Stimulated activated CD4-positive, alpha-beta T cell treated with anti-CD3 and anti-CD28 coated beads, Interleukin-1b, Interleukin-23, amount 100 ng/mL, for 24 hours (primary cell): ENCODE measurements at regions not wholly inside any gene's neighbourhood (a gene's known extent, or its start where the extent isn't known, plus 50 kb on each side); places are given as distances from the start of the nearest gene placed in this dataset.

ENCODE experiments used
- DNase-seq, 4 experiments: peaks; one replicate each; pipeline ENCODE4 v3.0.0-alpha.2; 2020; ENCODE audit warnings: low read depth in 4 of 4, low spot score in 1 of 4

DNA sequence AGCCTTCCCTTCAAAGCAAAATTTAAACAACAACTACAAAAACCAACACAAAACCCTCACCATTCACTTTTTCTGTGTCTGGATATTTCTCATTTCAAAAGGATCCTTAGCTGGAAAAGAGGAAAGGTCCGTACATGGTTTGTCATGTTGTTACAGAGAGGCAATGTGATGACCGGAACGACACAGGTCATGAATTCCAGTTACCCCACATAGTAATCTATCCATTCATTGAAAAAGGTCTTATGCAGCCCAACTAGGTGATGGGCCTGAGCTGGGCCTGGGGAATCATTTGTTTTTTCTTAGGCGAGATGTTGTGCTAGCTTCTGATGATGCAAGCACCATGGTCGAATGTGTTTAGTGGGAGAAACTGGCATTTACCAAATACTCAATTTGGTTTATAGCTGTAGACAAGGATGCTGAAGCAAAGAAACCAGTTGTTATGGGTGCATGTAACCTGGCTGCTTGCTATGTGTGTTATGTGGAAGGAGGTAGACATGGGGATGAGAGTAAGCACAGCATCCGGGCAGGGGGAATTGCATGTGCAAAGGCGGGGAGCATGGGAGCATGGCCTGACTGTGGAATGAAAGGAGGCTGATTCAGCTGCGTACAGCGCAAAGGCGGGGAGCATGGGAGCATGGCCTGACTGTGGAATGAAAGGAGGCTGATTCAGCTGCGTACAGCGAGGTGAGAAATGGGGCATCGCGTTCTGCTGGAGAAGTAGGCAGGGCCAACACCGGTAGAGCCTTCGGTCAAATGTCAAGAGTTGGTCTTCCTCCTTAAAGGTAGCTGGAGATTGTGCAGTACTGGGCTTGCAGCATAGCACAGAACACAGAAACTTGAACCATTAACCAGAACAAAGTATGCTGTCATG is 269.7 kb upstream of the MAF start:
- DNase-seq = no peak

DNA sequence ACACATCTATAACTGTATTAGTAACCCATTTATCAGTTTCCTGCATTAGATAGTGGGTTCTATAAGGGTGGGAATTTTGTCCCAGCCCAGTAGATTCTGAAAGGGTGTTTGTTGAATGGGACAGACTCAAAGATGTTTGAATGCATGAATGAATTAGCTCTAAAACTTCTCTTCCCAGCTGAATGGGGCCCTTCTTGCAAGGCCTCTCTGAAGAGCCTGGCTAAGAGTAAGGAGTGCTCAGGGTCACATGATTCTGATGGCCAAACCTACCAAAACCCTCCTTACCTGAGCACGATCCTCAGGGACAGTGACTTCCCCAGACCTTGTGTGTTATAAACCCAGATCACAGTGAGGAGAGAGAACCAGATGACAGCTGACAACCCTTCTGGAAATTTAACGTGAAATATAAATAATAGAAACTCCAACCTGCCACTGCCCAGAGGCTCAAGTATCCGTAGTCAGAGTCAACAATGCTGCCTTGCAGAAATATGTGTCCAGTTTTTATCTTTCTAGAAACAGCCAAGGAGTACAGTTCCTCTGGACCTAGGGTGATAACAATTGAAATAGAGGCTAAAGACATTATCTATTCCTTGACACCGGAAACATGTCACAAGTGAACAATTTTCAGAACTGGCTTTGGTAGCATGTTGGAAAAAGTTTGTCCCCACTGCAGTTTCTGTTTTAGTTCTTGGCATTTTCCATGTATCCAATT is 268.9 kb upstream of the MAF start:
- no peak for DNase-seq

DNA sequence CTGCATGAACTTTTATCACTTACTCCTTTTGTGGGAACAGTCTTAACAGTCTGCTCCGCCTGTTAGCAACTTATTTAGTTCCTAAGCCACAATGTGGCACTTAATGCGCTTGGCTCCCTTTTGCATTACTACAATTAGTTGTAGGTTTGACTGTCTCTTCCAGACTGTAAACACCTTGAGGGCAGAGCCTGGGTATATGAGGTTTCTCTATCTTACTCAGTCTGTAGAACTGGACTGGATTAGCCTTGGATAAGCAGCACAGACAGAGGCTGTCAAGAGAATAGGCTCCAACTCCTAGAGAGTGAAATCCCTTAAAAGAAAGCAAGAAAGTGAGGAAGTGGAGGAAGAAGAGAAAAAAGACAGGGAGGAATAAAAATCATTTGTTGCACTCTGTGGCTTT is 268.3 kb upstream of the MAF start:
- no peak for DNase-seq

DNA sequence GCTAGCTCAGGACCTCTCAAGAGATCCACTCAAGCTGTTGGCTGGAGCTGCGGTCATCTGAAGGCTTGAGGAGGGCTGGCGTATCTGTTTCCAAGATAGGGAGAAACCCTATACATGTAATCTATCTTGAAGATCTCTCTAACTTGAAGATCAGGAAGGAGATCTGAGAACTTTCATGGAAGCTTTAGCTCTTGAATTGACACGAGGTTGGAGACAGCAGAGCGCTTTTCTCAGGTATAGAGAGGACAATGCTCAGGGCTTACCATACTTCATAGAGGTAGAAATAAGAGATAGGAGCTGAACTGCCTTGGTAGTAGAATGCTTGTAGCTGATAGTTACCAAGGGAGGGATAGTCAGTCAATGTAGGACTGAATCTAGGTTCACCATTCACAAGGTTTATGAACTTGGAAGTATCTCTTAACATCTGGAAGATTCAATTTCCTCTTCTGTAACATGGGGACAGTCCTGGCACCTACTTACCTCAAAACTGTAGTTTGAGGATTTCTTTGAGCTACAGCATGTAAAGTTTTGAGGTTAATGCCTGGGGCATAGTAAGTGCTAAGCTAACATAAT is 267.0 kb upstream of the MAF start:
- DNase-seq = no peak

DNA sequence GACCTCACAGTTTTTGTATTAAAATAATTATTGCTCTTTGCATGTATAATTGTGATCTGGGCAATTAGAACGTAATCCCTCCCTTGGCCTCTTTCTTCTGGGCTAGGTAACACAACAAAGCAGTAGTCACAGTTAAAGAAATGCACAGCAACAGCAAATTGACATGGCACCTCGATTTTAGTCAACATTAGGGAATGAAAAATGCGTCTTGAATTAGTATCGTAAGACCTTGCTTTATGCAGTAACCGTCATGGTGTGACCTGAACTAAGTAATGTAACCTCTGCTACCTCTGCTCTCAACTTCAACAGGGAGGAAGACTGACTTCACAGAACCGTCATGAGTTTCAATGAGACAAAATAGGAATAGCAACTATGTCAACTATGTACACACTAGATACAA is 265.4 kb upstream of the MAF start:
- DNase-seq = no peak

DNA sequence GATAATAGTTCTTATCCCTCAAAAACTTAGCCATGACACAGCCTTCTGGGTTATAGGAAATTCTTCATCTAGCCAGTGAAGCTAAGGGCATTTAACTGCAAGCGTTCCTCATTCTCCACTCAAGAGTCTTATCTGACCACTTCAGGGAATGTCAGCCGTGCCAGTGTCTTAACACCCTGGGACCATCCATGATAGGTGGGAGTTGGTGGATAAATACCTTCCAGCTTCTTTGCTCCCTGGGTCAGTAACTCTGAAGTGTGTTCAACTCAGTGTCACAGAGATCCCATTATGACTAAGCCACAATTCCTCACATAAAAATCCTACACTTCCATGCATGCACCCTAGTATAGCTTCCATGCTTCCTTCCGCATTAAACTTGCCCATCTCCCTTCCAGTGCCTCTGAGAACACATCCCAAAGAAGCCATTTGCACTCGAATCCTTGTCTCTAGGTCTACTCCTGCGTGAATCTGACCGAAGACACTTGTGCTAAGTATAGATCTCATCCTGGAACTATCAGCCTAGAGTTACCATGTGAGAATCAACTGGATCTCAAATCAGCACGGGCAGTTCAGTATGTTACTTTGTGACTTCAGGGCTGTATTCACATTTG is 264.3 kb upstream of the MAF start:
- no peak for DNase-seq

DNA sequence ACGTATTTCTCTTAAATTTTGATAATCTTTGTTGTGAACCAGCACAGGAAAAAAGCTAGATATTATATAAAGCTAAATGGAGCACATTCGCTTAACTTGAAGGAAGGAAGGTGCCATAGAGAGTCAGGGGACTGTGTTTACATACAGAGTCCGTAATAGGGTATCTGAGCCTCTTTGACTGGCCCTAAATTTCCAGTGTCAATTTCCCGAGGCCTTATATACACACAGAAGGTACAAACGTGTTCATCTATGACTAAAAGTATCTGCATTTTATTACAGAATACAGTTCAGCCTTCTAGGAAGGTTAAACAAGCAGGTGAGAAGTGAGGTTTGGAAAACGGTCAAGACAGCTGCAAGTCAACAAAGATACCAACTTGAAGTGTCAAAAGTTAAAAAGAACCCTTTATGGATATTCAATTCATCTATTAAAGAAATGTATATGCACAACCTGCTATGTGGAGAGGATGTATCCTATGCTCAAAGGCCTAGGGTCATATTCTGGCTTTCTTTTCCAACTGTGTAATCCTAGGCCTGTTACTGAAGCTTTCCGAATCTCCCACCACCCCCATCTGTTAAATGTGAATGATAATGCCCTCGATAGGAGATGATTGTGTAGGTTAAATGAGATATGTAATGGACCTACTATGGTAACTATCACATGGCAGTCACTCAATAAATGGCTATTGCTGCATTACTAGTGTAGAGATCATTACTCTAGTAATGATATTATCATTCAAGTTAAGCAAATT is 263.7 kb upstream of the MAF start:
- DNase-seq = no peak

DNA sequence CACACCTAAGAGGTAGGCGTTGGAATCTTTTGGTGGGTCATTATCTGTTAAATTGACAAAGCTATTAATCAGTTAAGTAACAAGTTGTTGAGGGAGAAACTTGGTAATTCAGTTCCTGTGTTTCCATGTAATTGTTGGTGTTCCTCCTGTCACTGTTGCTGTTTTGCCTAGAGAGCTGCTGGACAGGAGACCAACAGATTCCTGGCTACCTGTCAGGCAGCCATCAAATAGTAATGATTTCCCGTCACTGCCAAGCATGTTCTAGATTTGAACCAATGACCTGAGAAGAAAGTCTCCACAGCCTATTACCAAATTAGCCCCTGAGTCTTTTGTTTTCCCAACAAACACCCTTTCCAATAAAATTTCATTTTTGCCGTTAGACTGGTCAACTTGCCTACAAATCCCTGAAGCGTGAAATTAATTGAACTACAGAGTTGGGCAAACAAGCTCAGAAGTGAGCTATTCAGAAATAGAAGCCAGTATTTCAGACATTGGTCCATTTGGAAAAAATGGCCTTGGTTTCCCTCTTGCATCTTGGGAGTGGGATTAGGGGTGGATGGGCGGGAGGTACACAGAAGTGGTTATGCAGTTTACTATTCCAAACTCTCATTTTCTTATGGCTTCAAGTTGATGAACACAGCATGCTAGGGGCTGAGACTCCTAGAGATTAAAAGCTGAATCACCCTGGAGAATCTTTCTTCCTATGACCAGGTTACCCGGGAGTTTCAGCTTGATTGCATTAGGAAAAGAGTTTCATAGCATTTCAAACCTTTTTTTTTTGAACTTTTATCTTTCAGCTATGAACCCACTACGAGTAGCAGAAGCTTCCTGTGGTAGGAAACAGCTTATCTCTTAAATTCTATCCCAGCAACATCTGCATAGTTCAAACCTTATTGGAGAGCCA is 262.8 kb upstream of the MAF start:
- DNase-seq = no peak

DNA sequence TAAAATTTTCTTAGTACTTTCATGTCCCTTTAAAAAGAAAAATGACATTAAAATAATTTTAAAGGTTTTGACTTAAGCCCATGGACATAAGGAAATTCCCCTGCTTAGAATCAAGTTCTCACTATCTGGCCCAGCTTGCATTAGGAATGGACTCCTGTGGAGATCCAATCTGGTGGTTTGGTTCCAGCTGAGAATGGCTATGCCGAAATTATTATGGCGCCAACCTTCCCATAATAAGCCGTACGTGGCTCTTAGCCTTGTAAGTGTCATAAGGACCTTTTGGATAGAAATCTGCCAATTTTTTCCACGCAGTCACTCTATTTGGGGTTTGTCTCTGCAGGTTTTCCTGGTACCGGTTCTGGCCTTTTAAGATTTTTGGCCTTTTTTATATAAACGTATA is 262.1 kb upstream of the MAF start:
- no peak for DNase-seq

DNA sequence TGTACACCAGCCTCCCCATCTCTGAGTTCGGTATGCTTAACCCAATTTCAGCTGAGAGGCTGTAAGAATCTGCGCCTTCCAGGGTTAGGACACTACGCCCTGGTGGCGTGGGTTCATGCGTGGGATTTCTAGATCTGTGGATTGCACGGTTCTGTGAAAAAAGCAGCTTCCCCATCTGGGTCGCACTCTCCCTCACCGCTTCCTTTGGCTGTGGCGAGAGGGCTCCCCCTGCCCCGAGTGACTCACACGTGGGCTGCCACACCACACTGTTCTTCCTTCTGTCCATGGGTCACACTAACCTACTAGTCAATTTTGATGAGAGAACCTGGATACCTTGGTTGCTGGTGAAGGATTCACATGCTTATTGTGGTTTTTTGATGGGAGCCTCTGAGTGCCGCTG is 256.0 kb upstream of the MAF start:
- no peak for DNase-seq

DNA sequence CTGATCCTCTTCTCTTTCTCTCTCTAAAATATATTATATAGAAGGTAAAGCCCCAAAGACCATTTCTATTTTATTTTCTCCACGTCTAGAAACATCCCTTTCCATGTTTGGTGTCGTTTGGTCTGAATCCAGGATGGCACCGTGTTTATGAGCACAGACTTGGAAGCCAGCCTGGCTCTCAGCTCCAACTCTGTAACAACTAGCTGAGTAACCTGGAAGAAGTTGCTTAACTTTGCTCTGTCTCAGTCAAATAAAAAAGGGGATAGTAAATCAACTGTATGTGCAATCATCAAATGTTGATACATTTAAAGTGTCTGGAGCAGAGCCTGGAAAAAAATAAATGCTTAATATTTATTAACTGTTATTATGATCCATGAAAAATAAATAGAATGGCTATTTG is 249.8 kb upstream of the MAF start:
- no peak for DNase-seq

DNA sequence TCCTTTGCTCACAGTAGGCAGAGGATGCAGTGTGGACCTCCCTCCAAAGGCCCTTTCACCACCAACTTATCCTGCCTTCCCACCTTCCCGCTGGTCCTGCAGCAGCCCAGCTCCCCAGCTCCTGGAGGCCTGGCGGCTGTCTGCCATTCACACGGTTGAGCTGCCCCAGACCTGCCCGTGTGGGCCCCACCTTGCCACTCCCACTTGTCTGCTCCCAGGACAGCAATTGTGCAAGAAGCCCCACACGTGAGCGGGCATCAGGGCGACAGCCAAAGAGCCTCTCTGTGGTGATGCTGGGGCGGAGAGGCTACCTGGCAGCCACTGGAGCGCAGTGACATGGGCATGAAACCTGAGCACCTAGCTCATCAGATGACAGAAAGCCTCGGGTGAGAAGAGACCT is 248.6 kb upstream of the MAF start:
- no peak for DNase-seq

DNA sequence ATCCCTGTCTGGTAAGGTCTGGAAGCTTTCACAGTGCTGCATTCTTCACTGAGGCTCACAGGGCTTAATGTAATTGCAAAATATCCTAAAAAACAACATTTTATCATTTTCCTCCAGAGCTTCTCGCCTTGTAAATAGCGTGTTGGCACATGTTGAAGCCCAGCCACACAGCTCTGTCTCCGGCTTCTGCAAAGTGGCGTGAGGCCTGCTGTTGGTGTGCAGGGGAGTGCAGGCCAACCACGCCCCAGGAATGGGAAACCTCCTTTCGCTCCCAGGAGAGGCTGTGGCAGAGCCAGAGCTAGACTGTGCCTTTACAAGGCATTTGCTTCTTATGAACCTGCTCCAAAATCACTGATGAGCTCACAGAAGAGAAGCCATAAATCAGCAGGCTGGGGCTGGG is 248.2 kb upstream of the MAF start:
- no peak for DNase-seq

DNA sequence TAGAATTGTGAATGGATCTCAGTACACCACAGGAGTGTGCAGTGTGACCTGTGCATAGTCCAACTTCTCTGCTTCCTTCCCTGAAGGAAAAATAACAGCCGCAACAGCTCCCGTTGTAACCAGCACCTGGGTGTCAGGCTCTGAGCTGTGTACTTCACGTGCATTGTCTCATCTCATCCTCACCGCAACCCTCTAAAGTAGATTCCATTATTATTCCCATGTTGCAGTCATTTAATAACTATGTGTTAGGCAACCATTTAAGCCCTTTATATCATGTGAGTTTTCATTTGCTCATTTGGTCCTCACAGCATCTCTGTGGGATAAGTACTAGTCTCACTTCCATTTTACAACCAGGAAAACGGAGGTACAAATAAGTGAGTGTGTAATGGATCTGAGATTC is 247.0 kb upstream of the MAF start:
- DNase-seq = no peak

DNA sequence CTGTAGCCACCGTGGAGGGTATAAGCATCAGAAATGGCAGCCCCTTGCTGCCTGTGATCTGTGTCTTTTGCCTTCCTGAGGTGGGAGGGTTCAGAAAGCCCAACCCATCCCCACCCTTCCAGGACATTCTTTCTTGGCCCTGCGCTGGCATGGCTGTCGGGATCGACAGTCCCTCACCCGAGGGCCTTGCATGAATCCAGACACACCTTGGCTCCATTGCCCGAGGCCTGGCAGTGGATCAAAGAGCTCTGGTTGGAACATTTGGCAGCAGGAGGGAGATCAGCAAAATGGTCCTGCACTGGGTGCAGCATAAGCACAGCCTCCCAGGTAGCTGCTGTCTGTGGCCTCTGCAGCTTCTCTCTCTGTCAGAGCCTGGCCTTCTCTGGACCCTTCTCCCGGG is 246.6 kb upstream of the MAF start:
- no peak for DNase-seq

DNA sequence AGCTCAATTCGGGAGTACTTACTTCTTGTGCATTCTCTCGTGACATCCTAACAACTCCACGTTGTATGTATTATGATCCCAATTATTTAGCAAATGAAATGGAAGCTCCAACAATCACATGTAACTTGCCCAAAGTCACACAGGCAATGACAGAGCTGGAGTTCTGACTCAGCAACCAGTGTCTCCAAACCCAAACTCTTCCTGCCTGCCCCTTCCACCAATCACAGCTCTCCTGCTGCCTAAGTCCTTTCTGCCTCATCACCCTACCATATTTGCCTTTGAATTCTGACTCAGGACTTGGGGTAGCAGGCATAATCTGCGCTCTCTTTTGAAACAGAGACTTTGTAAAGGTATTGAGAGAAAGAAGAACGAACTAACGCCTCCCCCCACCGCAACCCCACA is 245.2 kb upstream of the MAF start:
- no peak for DNase-seq

DNA sequence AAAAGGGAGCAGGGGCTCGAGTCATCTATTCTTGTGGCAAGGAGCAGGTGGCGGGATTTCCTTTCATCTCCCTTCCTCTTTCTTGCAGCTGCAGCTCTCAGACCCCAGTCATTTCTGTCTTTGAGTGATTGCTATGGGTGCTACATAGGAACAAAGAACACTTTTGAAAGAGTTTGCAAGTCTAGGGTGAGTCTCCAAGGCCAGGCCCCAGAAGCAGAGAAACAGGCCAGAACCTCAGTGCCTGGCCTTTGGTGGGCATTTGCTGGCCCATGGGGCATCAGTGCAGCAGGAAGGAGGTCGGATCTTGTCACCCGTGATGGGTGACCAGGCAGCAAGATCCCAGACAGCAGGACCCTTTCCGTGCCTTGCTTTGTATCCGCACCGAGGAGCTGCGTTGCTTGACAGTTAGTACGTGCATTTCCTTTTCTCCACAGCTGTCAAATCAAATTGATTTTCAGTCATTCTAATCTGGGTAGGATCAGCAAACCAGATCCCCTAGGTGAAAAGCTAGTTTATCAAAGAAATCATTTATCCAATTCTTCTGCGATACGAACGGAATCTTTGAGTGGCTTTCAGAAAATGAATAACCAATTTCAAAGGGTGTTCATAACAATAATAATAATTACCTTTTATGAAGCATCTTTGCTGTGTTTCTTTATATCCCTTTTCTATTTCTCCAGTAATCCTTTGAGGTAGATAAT is 244.6 kb upstream of the MAF start:
- DNase-seq = no peak

DNA sequence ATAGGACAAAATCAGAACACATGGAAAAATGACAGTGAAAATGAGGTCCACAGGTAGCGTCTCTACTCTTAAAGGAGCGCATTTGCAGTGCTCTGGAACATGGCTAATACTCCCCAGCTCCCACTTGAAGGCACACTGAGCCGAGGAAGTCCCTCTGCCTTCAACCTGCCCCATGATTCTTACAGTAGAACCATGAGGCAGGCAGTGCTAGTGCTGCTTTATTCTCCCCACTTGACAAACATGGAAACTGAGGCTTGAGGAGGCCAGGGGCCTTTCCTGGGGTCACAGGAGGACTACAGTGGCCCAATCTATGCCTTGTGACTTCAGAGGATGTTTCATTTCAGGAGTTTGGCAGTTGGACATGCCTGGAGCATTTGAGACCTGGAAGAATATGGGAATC is 244.1 kb upstream of the MAF start:
- DNase-seq = no peak

DNA sequence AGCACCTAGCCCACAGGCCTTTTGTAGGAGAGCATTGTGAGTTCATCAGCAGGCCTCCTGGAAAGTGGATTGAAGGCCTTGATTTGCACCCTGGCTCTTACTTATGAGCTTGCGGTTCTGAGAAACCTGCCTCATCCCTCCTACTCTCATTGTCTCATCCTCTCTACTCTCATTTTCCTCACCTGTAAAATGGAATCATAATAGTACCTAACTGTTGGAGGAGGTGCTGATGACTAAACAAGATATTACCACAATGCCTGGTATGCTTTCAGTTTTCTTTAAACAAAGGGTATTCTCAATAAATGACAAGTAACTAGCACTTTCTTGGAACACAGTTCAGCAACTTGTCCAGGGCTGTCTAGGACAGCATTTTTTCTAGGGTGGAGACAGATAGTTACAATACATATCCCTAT is 243.1 kb upstream of the MAF start:
- no peak for DNase-seq

DNA sequence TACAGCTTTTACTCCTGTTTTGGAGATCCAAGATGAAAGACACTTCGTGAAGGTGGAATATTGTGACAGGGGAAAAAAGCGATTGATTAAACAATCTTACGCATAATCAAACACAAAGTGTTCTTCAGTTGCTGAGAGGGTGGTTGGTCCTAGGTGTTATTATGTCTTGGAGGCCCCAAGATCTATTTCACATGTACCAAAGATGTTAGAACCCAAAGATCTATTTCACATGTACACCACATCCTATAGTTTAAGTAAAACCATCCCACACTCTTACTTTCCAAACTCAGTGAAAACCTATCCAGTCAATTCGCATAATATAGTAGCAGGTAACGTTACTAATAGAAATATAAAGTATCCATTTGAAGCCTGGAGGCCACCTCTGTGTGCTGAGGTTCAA is 242.6 kb upstream of the MAF start:
- no peak for DNase-seq
